ENCODE measurements at regions not wholly inside any gene's neighbourhood (a gene's known extent, or its start where the extent isn't known, plus 50 kb on each side); places are given as distances from the start of the nearest gene placed in this dataset.
A peak's percentile ranks its signal among the peaks of the same experiment; 100 is the strongest.

GRCh38 chr7:50962962-50963374 lies 180.3 kb upstream of the GRB10 start:
- DNase-seq (ENCODE audit: low read depth in 2 of 2, low spot score in 1 of 2): no peak

GRCh38 chr7:50962281-50962883 lies 179.7 kb upstream of the GRB10 start:
- DNase-seq (ENCODE audit: low read depth in 2 of 2, low spot score in 1 of 2): no peak

GRCh38 chr7:50960621-50961310 lies 178.1 kb upstream of the GRB10 start:
- no peak for DNase-seq (ENCODE audit: low read depth in 2 of 2, low spot score in 1 of 2)

DNA sequence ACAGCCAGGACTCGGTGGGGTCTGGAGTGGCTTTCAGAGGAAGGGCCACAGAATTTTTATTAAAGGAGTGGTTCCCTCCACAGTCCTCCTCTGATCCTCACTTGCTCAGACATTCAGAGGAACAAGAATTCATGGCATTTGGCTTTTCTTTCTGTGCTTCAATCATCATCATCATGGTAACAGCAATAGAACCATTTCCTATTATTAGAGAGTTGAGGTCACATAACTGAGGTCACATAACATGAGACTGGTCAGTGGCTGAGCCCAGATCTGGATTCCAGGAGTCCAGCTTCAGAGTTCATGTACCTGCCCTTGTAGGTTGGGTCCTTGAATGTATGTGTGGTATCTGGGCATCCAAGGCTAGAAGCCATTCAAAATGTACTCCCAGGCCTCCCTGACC lies 177.3 kb upstream of the GRB10 start:
- DNase-seq (ENCODE audit: low read depth in 2 of 2, low spot score in 1 of 2): no peak

- DNase-seq (ENCODE audit: low read depth in 2 of 2, low spot score in 1 of 2): no peak
Observed at GRCh38 chr7:50959560-50959959, 176.9 kb upstream of the GRB10 start.

- DNase-seq (ENCODE audit: low read depth in 2 of 2, low spot score in 1 of 2): no peak
Observed at GRCh38 chr7:50957855-50958254, 175.2 kb upstream of the GRB10 start.

DNA sequence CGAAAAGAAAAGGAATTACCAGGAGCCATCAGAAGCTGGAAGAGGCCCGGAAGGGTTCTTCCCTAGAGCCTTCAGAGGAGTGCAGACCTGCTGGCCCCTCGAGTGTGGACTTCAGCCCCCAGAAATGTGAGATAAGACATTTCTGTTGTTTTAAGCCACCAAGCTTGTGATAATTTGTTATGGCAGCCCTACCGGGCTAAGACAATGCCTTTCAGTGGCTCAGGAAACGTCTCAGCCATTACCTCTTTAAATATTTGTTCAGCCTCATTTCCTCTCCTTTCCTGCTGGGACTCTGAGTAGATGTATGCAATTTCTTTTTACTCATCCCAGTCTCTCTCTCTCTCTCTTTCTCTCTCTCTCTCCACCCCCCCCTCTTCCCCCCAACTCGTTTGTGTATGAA lies 174.7 kb upstream of the GRB10 start:
- DNase-seq (ENCODE audit: low read depth in 2 of 2, low spot score in 1 of 2): no peak

- no peak for DNase-seq (ENCODE audit: low read depth in 2 of 2, low spot score in 1 of 2)
Observed at GRCh38 chr7:50956522-50957155, 173.9 kb upstream of the GRB10 start.

GRCh38 chr7:50954716-50955115 lies 172.0 kb upstream of the GRB10 start:
- no peak for DNase-seq (ENCODE audit: low read depth in 2 of 2, low spot score in 1 of 2)

GRCh38 chr7:50954245-50954644 lies 171.5 kb upstream of the GRB10 start:
- no peak for DNase-seq (ENCODE audit: low read depth in 2 of 2, low spot score in 1 of 2)

DNA sequence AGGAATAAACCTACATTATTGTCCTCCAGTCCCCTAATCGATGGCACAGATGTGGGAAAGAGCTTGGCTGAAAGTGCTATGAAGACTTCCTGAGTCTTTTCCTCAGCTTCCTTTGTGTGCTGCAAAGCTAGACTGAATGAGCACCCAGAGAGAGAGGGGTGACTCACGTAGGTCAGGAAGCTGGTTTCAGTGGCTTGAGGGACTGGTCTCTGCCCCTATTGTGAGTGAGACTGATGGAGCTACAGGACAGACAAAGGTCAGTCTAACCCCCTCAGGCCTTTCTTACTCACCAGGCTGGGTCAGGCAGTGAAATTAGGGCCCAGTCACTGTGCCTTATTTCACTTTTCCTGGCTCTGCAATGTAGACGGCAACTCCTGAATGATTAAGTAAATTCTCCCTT lies 171.1 kb upstream of the GRB10 start:
- DNase-seq (ENCODE audit: low read depth in 2 of 2, low spot score in 1 of 2): no peak

DNA sequence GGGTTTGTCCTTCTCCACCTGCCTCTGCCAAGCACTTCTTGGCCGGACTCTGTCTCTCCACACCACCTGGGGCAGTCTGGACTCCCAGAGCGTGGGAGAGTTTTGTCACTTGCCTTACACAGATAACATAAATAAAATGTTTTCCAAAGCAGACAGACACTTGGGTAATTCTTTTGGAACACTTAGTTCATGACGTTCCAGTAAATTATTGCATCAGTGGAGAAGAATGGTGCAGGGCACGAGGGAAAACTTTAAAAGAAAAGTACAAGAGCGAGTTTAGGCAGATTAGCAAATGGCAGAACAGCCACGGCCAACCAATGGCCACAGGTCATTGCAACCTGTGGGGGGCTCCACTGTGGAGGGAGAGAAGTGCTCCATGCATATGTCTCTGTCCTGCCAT lies 170.6 kb upstream of the GRB10 start:
- DNase-seq (ENCODE audit: low read depth in 2 of 2, low spot score in 1 of 2): no peak

GRCh38 chr7:50952544-50952943 lies 169.8 kb upstream of the GRB10 start:
- DNase-seq (ENCODE audit: low read depth in 2 of 2, low spot score in 1 of 2): no peak

GRCh38 chr7:50952120-50952519 lies 169.4 kb upstream of the GRB10 start:
- no peak for DNase-seq (ENCODE audit: low read depth in 2 of 2, low spot score in 1 of 2)

- DNase-seq (ENCODE audit: low read depth in 2 of 2, low spot score in 1 of 2): no peak
Observed at GRCh38 chr7:50943482-50943881, 160.8 kb upstream of the GRB10 start.

- no peak for DNase-seq (ENCODE audit: low read depth in 2 of 2, low spot score in 1 of 2)
Observed at GRCh38 chr7:50941525-50941924, 158.8 kb upstream of the GRB10 start.

- no peak for DNase-seq (ENCODE audit: low read depth in 2 of 2, low spot score in 1 of 2)
Observed at GRCh38 chr7:50940621-50941020, 157.9 kb upstream of the GRB10 start.

DNA sequence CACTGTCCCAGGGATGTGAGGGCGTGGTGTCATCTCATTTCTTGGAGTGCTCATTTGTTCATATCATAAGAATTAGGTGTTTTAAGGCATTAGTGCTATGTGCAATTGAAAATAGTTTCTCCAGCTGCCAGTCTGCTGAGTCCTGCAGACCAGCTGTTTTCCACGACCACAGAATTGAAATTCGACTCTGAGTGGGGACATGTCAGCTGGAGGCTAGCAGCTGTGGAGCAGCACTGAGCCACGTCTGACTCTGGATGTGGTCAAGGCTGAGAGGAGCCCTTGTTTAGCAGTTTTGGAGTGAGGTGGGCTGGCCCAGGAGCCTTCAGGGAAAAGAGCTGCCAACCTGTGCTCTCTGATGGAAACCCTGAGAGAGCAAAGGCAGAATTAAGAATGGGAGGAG lies 156.3 kb upstream of the GRB10 start:
- no peak for DNase-seq (ENCODE audit: low read depth in 2 of 2, low spot score in 1 of 2)

- DNase-seq (ENCODE audit: low read depth in 2 of 2, low spot score in 1 of 2): no peak
Observed at GRCh38 chr7:50937727-50938126, 155.0 kb upstream of the GRB10 start.

- no peak for DNase-seq (ENCODE audit: low read depth in 2 of 2, low spot score in 1 of 2)
Observed at GRCh38 chr7:50926049-50926448, 143.4 kb upstream of the GRB10 start.

- DNase-seq (ENCODE audit: low read depth in 2 of 2, low spot score in 1 of 2): no peak
Observed at GRCh38 chr7:50923476-50923875, 140.8 kb upstream of the GRB10 start.

DNA sequence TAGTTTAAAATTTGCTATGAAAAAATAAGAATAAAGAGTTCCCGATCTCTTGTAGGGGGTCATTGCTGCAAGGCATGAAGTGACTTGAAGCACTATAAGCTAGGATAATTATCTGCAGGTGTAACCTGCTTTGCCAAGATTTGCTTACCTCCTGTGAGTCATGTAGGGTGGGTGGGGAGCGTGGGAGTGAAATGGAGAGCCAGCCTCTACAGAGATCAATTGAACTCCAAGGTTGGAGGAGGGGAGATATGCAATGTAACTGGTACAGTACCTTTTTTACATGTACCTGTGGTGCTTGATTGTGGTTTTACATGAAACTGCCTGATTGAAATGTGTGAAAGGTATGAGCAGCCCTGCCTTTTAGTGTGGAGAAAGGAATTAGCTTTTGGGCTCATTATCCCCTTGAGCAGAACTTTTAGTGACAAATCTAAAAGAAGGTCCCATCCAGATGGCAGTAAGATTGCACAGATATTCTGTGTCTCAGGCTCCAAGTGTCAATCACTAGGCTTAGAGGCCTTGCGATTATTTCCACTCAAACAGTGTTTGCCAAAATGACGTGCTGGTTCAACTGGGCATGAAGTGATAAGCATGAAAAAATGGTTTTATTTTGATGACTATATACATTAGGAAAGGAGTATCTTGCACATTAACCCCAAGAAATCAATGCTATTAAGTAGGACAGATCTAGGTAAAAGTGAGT lies 138.6 kb upstream of the GRB10 start:
- DNase-seq (ENCODE audit: low read depth in 2 of 2, low spot score in 1 of 2): peak; percentile 6
